ENCODE measurements at regions not wholly inside any gene's neighbourhood (a gene's known extent, or its start where the extent isn't known, plus 50 kb on each side); places are given as distances from the start of the nearest gene placed in this dataset.
"Not testable (repeated sequence)": the region's sequence is repeated elsewhere in the genome, so short reads cannot be mapped to it uniquely, and the experiment has no call there.

DNA sequence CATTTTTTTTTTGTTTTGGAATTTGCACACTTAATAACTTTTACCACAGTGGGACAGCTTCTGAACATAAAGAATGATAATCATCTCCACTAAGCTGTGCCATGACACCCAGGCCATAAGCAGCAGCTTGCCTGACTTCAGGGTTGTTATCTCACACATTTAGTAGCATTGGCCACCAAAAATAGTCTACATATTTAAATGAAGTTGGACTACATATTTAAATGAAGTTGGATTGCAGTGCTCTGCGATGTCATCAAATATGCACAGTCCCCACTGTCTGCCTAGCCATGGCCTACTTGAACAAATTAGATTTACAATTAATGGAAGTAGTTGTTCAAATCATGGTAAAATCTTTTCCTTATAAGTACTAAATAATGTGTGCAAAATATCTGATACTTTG is 101.0 kb downstream of the KLRB1 start (continued):
- no peak for TF ChIP-seq HDAC2 (IDR thresholded peaks at IDR 0.05; ENCODE audit: borderline replicate concordance in 1 of 2, low read depth in 2 of 2, low read length in 2 of 2)
- no peak for TF ChIP-seq HDAC6 (IDR thresholded peaks at IDR 0.05; ENCODE audit: low read depth, low read length)

DNA sequence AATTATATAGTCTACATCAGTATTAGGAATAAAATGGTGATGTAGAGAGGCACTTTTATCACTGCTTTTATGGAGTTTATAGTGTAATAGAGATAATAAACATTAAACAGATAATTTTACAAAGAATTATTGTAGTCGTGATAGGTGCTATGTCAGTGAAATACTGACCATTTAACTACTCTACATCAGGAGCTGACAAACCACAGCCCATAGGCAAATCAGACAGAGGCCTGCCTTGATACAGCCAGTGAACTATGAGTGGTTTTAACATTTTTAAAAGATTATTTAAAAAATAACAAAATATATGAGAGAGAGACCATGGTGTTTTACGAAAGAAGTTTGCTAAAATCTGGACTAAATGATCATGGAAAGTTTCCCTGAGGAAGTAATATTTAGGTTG is 104.3 kb downstream of the KLRB1 start:
- H2BK120ac ChIP-seq (replicated peaks; ENCODE audit: low read depth, low read length); H4K8ac ChIP-seq (ENCODE audit: extremely low read depth, insufficient read depth, low read length); H3K18ac ChIP-seq (ENCODE audit: extremely low read depth, low read length); H3K9ac ChIP-seq (replicated peaks in 1 of 4; ENCODE audit: extremely low read depth in 1 of 4, low read depth in 3 of 4, low read length in 3 of 4); H3K23me2 ChIP-seq (ENCODE audit: low read depth, low read length); H3K4me3 ChIP-seq (ENCODE audit: extremely low read depth in 1 of 4, insufficient read depth in 2 of 4, low read depth in 3 of 4, low read length in 4 of 4); H3K14ac ChIP-seq (ENCODE audit: insufficient read length); H3K27ac ChIP-seq (ENCODE audit: low read depth, low read length); H3K36me3 ChIP-seq (ENCODE audit: control insufficient read depth in 2 of 4, insufficient read depth in 4 of 4, low read length in 3 of 4); H3K23ac ChIP-seq (ENCODE audit: insufficient read length); H2BK12ac ChIP-seq (ENCODE audit: low read depth, low read length); H4K5ac ChIP-seq (ENCODE audit: insufficient read length, low read depth, low read length); H3K56ac ChIP-seq (replicated peaks; ENCODE audit: insufficient read length, low read depth, low read length); H2BK15ac ChIP-seq (ENCODE audit: low read length); H2AK5ac ChIP-seq (ENCODE audit: low read depth, low read length); DNase-seq (ENCODE audit: low read depth in 1 of 2, low spot score in 2 of 2); H3K27me3 ChIP-seq (replicated peaks in 1 of 4; ENCODE audit: control insufficient read depth in 3 of 4, extremely low read depth in 1 of 4, insufficient read depth in 3 of 4, low read length in 3 of 4); POLR2A ChIA-PET (ENCODE audit: partially characterized antibody); H3K4ac ChIP-seq (replicated peaks; ENCODE audit: insufficient read length, low read depth, low read length); H3K79me1 ChIP-seq (ENCODE audit: low read depth, low read length); H4K20me1 ChIP-seq (replicated peaks in 1 of 2; ENCODE audit: control insufficient read depth in 1 of 2, insufficient read depth in 2 of 2, low read length in 2 of 2); H2AFZ ChIP-seq (ENCODE audit: low read length); CTCF ChIA-PET (ENCODE audit: partially characterized antibody); H3K4me1 ChIP-seq (replicated peaks in 1 of 4; ENCODE audit: control insufficient read depth in 3 of 4, insufficient read depth in 4 of 4, low read length in 3 of 4); H4K91ac ChIP-seq (replicated peaks; ENCODE audit: insufficient read length, low read length); H2BK20ac ChIP-seq (ENCODE audit: low read length); H3K4me2 ChIP-seq (ENCODE audit: insufficient read depth in 1 of 2, low read depth in 2 of 2, low read length in 2 of 2); H3K9me3 ChIP-seq (ENCODE audit: insufficient read depth in 2 of 2, low read depth in 1 of 2, low read length in 1 of 2); FAIRE-seq; H3K79me2 ChIP-seq (ENCODE audit: control insufficient read depth in 1 of 2, insufficient read depth in 2 of 2, low read length in 2 of 2); H2BK5ac ChIP-seq (ENCODE audit: low read depth, low read length): not testable (repeated sequence)
- WGBS, 2 experiments (ENCODE audit: extremely low coverage in 1 of 2, insufficient coverage in 1 of 2, insufficient read length in 1 of 2, insufficient replicate concordance in 2 of 2, low coverage in 1 of 2, low lambda C conversion rate in 2 of 2, missing lambda C conversion rate in 1 of 2), result no CpG with 5 or more reads among the region's 2 CpGs
